SK-N-SH treated with all-trans-retinoic acid at 6 μM for 48 hours (cell line): ENCODE measurements at regions not wholly inside any gene's neighbourhood (a gene's known extent, or its start where the extent isn't known, plus 50 kb on each side); places are given as distances from the start of the nearest gene placed in this dataset.

ENCODE experiments used
- ARNTL ChIP-seq: fragments of 450-650 bp; formaldehyde crosslinking; IDR thresholded peaks from 2 replicates; pipeline ENCODE4 v1.5.0; 2020; ENCODE audit warnings: low read depth, mild to moderate bottlenecking, moderate library complexity, borderline replicate concordance
- BACH2 ChIP-seq: fragments of 250-450 bp; sonication (Bioruptor Pico); IDR thresholded peaks from 2 replicates; pipeline ENCODE4 v1.9.0; 2021; ENCODE audit warnings: mild to moderate bottlenecking, borderline replicate concordance
- CSRNP3 ChIP-seq: fragments of 250-450 bp; sonication (Bioruptor Pico); IDR thresholded peaks from 2 replicates; pipeline ENCODE4 v1.5.1; 2021; ENCODE audit warnings: mild to moderate bottlenecking, moderate library complexity
- ESRRG ChIP-seq: fragments of 250-450 bp; sonication (Bioruptor Pico); IDR thresholded peaks from 2 replicates; pipeline ENCODE4 v1.6.1; 2021; ENCODE audit warnings: mild to moderate bottlenecking
- GLIS3 ChIP-seq: fragments of 250-450 bp; sonication (Bioruptor Pico); IDR thresholded peaks from 2 replicates; pipeline ENCODE4 v1.5.0; 2020; ENCODE audit warnings: mild to moderate bottlenecking, moderate library complexity
- ISL1 ChIP-seq: fragments of 250-450 bp; sonication (Bioruptor Pico); IDR thresholded peaks from 2 replicates; pipeline ENCODE4 v2.1.2; 2022; ENCODE audit warnings: mild to moderate bottlenecking, moderate library complexity
- PATZ1 ChIP-seq: fragments of 250-450 bp; sonication (Bioruptor Pico); IDR thresholded peaks from 2 replicates; pipeline ENCODE4 v1.8.0; 2020; ENCODE audit warnings: mild to moderate bottlenecking, moderate library complexity, borderline replicate concordance
- POU6F1 ChIP-seq: fragments of 250-450 bp; sonication (Bioruptor Pico); IDR thresholded peaks from 2 replicates; pipeline ENCODE4 v1.8.0; 2021; ENCODE audit warnings: low read depth, mild to moderate bottlenecking, moderate library complexity, borderline replicate concordance
- RARB ChIP-seq: fragments of 250-450 bp; sonication (Bioruptor Pico); IDR thresholded peaks from 2 replicates; pipeline ENCODE4 v1.8.0; 2021; ENCODE audit warnings: mild to moderate bottlenecking, moderate library complexity
- TOX ChIP-seq: fragments of 250-450 bp; sonication (Bioruptor Pico); IDR thresholded peaks from 2 replicates; pipeline ENCODE4 v1.8.0; 2021; ENCODE audit warnings: mild to moderate bottlenecking, moderate library complexity, borderline replicate concordance
- TSHZ2 ChIP-seq: fragments of 250-450 bp; sonication (Bioruptor Pico); IDR thresholded peaks from 2 replicates; pipeline ENCODE4 v1.5.0; 2020; ENCODE audit warnings: mild to moderate bottlenecking, moderate library complexity
- ZFP3 ChIP-seq: fragments of 250-450 bp; sonication (Bioruptor Pico); IDR thresholded peaks from 2 replicates; pipeline ENCODE4 v1.5.0; 2020; ENCODE audit warnings: mild to moderate bottlenecking, moderate library complexity
- ZFP30 ChIP-seq: fragments of 450-650 bp; formaldehyde crosslinking; IDR thresholded peaks from 2 replicates; pipeline ENCODE4 v1.5.0; 2022; ENCODE audit warnings: mild to moderate bottlenecking, moderate library complexity
- ZNF565 ChIP-seq: fragments of 450-650 bp; formaldehyde crosslinking; conservative IDR thresholded peaks from 2 replicates; pipeline ENCODE4 v1.5.0; 2020; ENCODE audit warnings: low read depth, mild to moderate bottlenecking, moderate library complexity

GRCh38 chr14:30297876-30298795, 260.8 kb upstream of the G2E3 start:
- TF ChIP-seq BACH2 (CRISPR knock-in tag) (no peak), ISL1 (CRISPR knock-in tag) (no peak), RARB (CRISPR knock-in tag) (no peak), PATZ1 (CRISPR knock-in tag) (no peak), ARNTL (CRISPR knock-in tag) (no peak), ESRRG (CRISPR knock-in tag) (no peak), POU6F1 (CRISPR knock-in tag) (no peak), ZFP30 (no peak), ZFP3 (CRISPR knock-in tag) (no peak), GLIS3 (no peak), CSRNP3 (CRISPR knock-in tag) (no peak), TSHZ2 (CRISPR knock-in tag) (no peak), TOX (CRISPR knock-in tag) (no peak), ZNF565 (CRISPR knock-in tag) (no peak)
